ENCODE measurements at regions not wholly inside any gene's neighbourhood (a gene's known extent, or its start where the extent isn't known, plus 50 kb on each side); places are given as distances from the start of the nearest gene placed in this dataset.
"Not testable (repeated sequence)": the region's sequence is repeated elsewhere in the genome, so short reads cannot be mapped to it uniquely, and the experiment has no call there.

DNA sequence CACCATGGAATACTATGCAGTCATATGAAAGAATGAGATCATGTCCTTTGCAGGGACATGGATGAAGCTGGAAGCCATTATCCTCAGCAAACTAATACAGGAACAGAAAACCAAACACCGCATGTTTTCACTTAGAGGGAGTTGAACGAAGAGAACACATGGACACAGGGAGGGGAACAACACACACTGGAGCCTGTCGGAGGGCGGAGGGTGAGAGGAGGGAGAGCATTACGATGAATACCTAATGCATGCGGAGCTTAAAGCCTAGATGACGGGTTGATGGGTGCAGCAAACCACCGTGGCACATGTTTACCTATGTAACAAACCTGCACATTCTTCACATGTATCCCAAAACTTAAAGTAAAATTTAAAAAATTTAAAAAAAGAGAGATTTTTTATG, 191.0 kb upstream of the PRSS58 start:
- TF ChIP-seq EP300, CTCF (IDR thresholded peaks at IDR 0.05): not testable (repeated sequence)

Measured in tibial nerve (tissue), 4 donors.